Mesenchymal stem cell (in vitro differentiated cells and primary cell): ENCODE measurements at regions not wholly inside any gene's neighbourhood (a gene's known extent, or its start where the extent isn't known, plus 50 kb on each side); places are given as distances from the start of the nearest gene placed in this dataset.
A peak's percentile ranks its signal among the peaks of the same experiment; 100 is the strongest.

Experiments
- DNase-seq: peaks from one replicate; pipeline ENCODE4 v3.0.0-alpha.2; 2013
- H2AFZ ChIP-seq: one replicate; pipeline ENCODE4 v1.6.1; 2013; ENCODE audit warnings: low read depth, mild to moderate bottlenecking, control low read depth, inconsistent platforms, low read length, moderate library complexity
- H2AK5ac ChIP-seq: 2 replicates; pipeline ENCODE4 v1.6.1; 2013; ENCODE audit warnings: low read length, moderate library complexity, mild to moderate bottlenecking, inconsistent platforms; ENCODE audit not compliant: severe bottlenecking
- H2BK120ac ChIP-seq: one replicate; pipeline ENCODE4 v1.6.1; 2013; ENCODE audit warnings: low read depth, mild to moderate bottlenecking, inconsistent platforms, low read length, moderate library complexity
- H2BK12ac ChIP-seq, 2 experiments: one replicate each; pipeline ENCODE4 v1.6.1; 2013; ENCODE audit warnings: inconsistent platforms in 2 of 2, low read length in 2 of 2, mild to moderate bottlenecking in 2 of 2, moderate library complexity in 2 of 2, control low read depth in 1 of 2
- H2BK15ac ChIP-seq: one replicate; pipeline ENCODE4 v1.6.1; 2013; ENCODE audit warnings: mild to moderate bottlenecking, low read depth, inconsistent platforms; ENCODE audit not compliant: poor library complexity, severe bottlenecking
- H2BK5ac ChIP-seq: 2 replicates; pipeline ENCODE4 v1.6.1; 2013; ENCODE audit warnings: low read depth, mild to moderate bottlenecking, low read length, control low read depth, inconsistent platforms; ENCODE audit not compliant: poor library complexity, severe bottlenecking
- H3K14ac ChIP-seq, 2 experiments: one replicate each; pipeline ENCODE4 v1.6.1; 2013; ENCODE audit warnings: inconsistent platforms in 2 of 2, low read length in 2 of 2, control low read depth in 1 of 2, mild to moderate bottlenecking in 1 of 2, moderate library complexity in 1 of 2
- H3K18ac ChIP-seq, 2 experiments: one replicate each; pipeline ENCODE4 v1.6.1; 2013; ENCODE audit warnings: inconsistent platforms in 2 of 2, low read length in 2 of 2, control low read depth in 1 of 2, low read depth in 1 of 2, mild to moderate bottlenecking in 1 of 2
- H3K23ac ChIP-seq, 2 experiments: one replicate each; pipeline ENCODE4 v1.6.1; 2013; ENCODE audit warnings: inconsistent platforms in 2 of 2, low read length in 2 of 2, mild to moderate bottlenecking in 2 of 2, moderate library complexity in 2 of 2, control low read depth in 1 of 2
- H3K27ac ChIP-seq: 2 replicates; pipeline ENCODE4 v1.5.1; 2013; ENCODE audit warnings: mild to moderate bottlenecking, moderate library complexity, low read length, control low read depth, inconsistent platforms; ENCODE audit not compliant: poor library complexity, severe bottlenecking
- H3K27me3 ChIP-seq, 2 experiments: 2 replicates each; pipeline versions ENCODE4 v1.6.1 to v1.7.0; 2013; ENCODE audit warnings: low read length in 2 of 2, mild to moderate bottlenecking in 2 of 2, moderate library complexity in 2 of 2, control low read depth in 1 of 2, inconsistent platforms in 1 of 2; ENCODE audit not compliant: control insufficient read depth in 1 of 2, insufficient read depth in 1 of 2
- H3K36me3 ChIP-seq, 2 experiments: 2 replicates each; pipeline versions ENCODE4 v1.6.1 to v1.7.0; 2013; ENCODE audit warnings: low read length in 2 of 2, control low read depth in 1 of 2, inconsistent platforms in 1 of 2, low read depth in 1 of 2, mild to moderate bottlenecking in 1 of 2; ENCODE audit not compliant: insufficient read depth in 2 of 2, control insufficient read depth in 1 of 2
- H3K4ac ChIP-seq, 2 experiments: one replicate each; pipeline ENCODE4 v1.6.1; 2013; ENCODE audit warnings: inconsistent platforms in 2 of 2, low read length in 2 of 2, mild to moderate bottlenecking in 2 of 2, moderate library complexity in 2 of 2, control low read depth in 1 of 2, low read depth in 1 of 2
- H3K4me1 ChIP-seq: 2 replicates; pipeline ENCODE4 v1.6.1; 2013; ENCODE audit warnings: low read depth, low read length, control low read depth; ENCODE audit not compliant: control insufficient read depth, insufficient read depth
- H3K4me2 ChIP-seq: 2 replicates; pipeline ENCODE4 v1.6.1; 2013; ENCODE audit warnings: low read length, mild to moderate bottlenecking, inconsistent platforms; ENCODE audit not compliant: poor library complexity, severe bottlenecking
- H3K4me3 ChIP-seq, 2 experiments: 2 replicates each; pipeline versions ENCODE4 v1.5.1 to v1.7.0; 2013; ENCODE audit warnings: low read length in 2 of 2, mild to moderate bottlenecking in 2 of 2, control low read depth in 1 of 2, low read depth in 1 of 2; ENCODE audit not compliant: insufficient read depth in 1 of 2
- H3K79me1 ChIP-seq: replicated peaks from 2 replicates; pipeline ENCODE4 v1.6.1; 2013; ENCODE audit warnings: mild to moderate bottlenecking, control low read depth, low read length, inconsistent platforms; ENCODE audit not compliant: poor library complexity, severe bottlenecking
- H3K9ac ChIP-seq: 2 replicates; pipeline ENCODE4 v1.7.0; 2013; ENCODE audit warnings: mild to moderate bottlenecking, low read length, moderate library complexity
- H3K9me3 ChIP-seq: 2 replicates; pipeline ENCODE4 v1.7.0; 2013; ENCODE audit warnings: mild to moderate bottlenecking, low read length; ENCODE audit not compliant: control insufficient read depth
- H4K8ac ChIP-seq: one replicate; pipeline ENCODE4 v1.6.1; 2013; ENCODE audit warnings: inconsistent platforms, mild to moderate bottlenecking, low read length, moderate library complexity
- H4K91ac ChIP-seq: one replicate; pipeline ENCODE4 v1.6.1; 2013; ENCODE audit warnings: mild to moderate bottlenecking, low read length, inconsistent platforms
- WGBS: methylation state at CpG from one replicate; pipeline ENCODE4 v1.1.7; 2013; ENCODE audit warnings: mixed read lengths; 5-methylcytosine and 5-hydroxymethylcytosine counted together

DNA sequence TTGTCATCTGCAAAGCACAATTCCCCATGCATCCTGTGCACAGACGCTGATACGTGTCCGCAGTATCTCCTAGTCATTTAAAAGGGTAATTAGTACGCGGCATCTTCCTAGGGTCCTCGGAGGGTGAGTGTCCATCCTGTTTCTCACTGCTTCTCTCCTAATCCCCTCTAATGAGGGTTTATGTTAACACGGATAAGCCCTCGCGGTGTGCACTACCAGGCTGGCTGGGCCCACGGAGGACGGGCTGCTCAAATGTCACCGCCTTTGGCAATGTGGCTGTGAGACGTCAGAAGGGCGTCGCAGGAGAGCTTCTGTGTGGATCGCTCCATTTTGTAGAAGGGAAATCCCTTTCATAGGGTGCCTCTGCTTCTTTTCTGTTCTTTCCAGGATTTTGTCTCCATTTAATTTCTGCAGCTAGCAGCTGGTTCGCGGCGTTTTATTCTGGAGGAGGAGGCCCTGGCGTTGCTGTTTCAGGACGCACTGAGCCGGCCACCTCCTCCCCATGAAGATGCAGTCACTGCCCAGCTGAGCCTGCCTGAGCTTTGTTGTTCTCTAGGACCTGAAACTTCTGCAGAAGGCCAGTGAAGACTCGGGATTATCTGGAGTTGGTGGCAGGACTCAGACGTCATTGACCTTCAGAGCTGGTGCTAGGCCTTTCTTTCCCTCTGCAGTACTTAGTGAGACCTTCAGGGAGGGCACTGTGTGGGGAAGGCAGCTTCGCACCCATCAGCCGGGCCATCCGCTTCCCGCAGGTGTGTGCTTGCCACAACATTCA is 326.1 kb upstream of the IRX1 start:
- Histone ChIP-seq H2BK120ac (no peak overlapping the region), H4K91ac (no peak overlapping the region), H3K9me3 (no peaks in the 10 kb centered on the region), H2AK5ac (no peak overlapping the region), H3K4ac (no peak overlapping the region), H3K27me3 (no peaks in the 10 kb centered on the region), H2AFZ (no peak overlapping the region), H3K18ac (no peak overlapping the region), H3K79me1 (no peaks in the 10 kb centered on the region), H2BK5ac (no peak overlapping the region), H3K23ac (no peak overlapping the region), H3K9ac (no peak overlapping the region), H2BK12ac (no peak overlapping the region), H3K14ac (no peak overlapping the region), H2BK15ac (no peak overlapping the region), H3K36me3 (no peaks in the 10 kb centered on the region), H3K4me1 (no peaks in the 10 kb centered on the region), H3K4me3 (no peak overlapping the region), H3K27ac (no peak overlapping the region), H4K8ac (no peak overlapping the region), H3K4me2 (no peak overlapping the region)
- no peak for DNase-seq
- WGBS, result 89% methylated on average over 24 of the region's 28 CpGs

DNA sequence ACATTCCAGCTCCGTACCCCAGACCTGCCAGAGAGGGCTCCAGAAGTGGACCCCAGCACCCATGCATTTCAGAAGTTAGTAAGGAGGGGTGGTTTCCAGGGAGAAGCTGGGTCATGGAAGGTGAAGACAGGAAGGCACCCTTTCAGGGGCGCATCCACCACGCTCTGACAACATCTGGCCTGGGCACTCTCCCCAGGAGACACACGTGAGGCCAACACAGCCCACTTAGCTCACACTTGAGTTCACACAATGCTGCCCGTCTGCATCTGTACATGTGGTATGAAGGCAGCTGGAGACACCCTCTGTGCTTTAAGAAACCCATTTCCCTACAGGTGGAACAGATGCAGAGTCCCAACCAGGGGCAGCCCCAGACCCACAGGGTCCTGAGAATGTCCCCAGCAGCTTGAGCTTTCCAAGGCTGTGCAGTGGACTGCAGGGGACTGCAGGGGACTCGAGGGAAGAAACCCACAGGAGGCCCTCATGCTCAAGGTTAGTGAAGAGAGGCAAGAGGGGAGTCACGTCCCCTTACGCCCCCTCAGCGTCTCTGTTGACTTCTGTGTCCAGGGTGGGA is 326.8 kb upstream of the IRX1 start:
- Histone ChIP-seq H3K4me2 (no peak overlapping the region), H3K79me1 (no peaks in the 10 kb centered on the region), H2AK5ac (no peak overlapping the region), H2BK120ac (no peak overlapping the region), H3K27ac (no peak overlapping the region), H2BK15ac (no peak overlapping the region), H3K4me1 (no peaks in the 10 kb centered on the region), H3K4me3 (no peak overlapping the region), H3K27me3 (no peaks in the 10 kb centered on the region), H3K36me3 (no peaks in the 10 kb centered on the region), H2BK12ac (no peak overlapping the region), H4K91ac (no peak overlapping the region), H4K8ac (no peak overlapping the region), H3K14ac (no peak overlapping the region), H3K9me3 (no peaks in the 10 kb centered on the region), H3K18ac (no peak overlapping the region), H2AFZ (no peak overlapping the region), H3K4ac (no peak overlapping the region), H3K23ac (no peak overlapping the region), H2BK5ac (no peak overlapping the region), H3K9ac (no peak overlapping the region)
- WGBS, result 76% methylated on average over 9 of the region's 9 CpGs
- DNase-seq, result no peak

DNA sequence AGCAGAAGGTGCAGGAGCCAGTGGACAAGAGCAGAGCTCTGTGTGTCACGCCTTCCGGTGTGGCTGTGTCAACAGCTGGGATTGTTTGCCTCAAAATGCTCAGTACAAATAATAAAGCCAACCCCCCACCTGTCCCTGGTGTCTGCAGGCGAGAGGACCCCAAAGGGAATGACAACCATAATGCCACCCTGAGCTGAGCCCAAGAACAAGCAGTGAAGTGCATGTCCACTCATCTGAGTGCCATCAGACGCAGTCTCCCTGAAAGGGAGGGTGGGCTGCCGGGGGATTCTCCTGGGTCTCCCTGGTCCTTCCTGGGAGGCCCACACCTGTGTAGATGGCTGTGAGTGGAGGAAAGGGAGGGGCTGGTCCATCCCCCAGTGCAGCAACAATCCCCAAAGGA is 328.8 kb upstream of the IRX1 start:
- Histone ChIP-seq H3K4me3 (no peak overlapping the region), H2BK12ac (no peak overlapping the region), H4K8ac (no peak overlapping the region), H2AK5ac (no peak overlapping the region), H2BK15ac (no peak overlapping the region), H3K4ac (no peak overlapping the region), H4K91ac (no peak overlapping the region), H3K27me3 (no peaks in the 10 kb centered on the region), H3K27ac (no peak overlapping the region), H3K36me3 (no peaks in the 10 kb centered on the region), H3K18ac (no peak overlapping the region), H3K23ac (no peak overlapping the region), H3K79me1 (no peaks in the 10 kb centered on the region), H2AFZ (no peak overlapping the region), H3K9me3 (no peaks in the 10 kb centered on the region), H2BK120ac (no peak overlapping the region), H3K4me1 (no peaks in the 10 kb centered on the region), H3K14ac (no peak overlapping the region), H3K9ac (no peak overlapping the region), H3K4me2 (no peak overlapping the region), H2BK5ac (peak overlapping the region; percentile 32)
- no peak for DNase-seq
- whole genome bisulfite sequencing, result 77% methylated on average over 5 of the region's 5 CpGs

DNA sequence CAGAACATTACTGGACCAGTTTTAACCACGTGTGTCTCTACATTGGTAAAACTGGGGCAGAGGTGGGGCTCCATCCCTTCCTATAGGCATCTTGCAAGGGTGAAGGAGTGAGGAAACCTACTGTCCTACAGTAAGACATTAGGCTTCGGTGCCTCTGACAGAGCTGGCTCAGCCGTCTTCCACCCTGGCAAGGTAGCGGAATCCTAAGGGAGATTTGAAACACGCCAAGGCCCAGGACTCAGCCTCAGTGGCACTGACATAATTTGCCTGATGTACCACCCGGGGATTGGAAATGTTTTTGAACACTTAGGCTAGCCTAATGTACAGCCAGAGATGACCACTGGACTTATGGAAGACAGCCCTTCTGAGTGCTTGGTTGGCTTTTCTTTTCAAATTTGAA is 329.7 kb upstream of the IRX1 start:
- 66% methylated on average over 6 of the region's 6 CpGs for WGBS
- H3K4ac ChIP-seq, result no peak overlapping the region

More for the DNA sequence above, 329.7 kb upstream of the IRX1 start:
- Histone ChIP-seq H3K9ac (no peak overlapping the region), H2AFZ (no peak overlapping the region), H3K27ac (no peak overlapping the region), H3K18ac (no peak overlapping the region), H3K27me3 (no peaks in the 10 kb centered on the region), H4K8ac (no peak overlapping the region), H3K36me3 (no peaks in the 10 kb centered on the region), H3K14ac (no peak overlapping the region), H3K9me3 (peaks cover 7% of the 10 kb centered on the region), H2BK12ac (no peak overlapping the region), H3K79me1 (no peaks in the 10 kb centered on the region), H2BK5ac (no peak overlapping the region), H2AK5ac (no peak overlapping the region), H3K4me1 (no peaks in the 10 kb centered on the region), H3K4me3 (no peak overlapping the region), H3K4me2 (no peak overlapping the region), H2BK120ac (no peak overlapping the region), H4K91ac (no peak overlapping the region), H2BK15ac (no peak overlapping the region), H3K23ac (no peak overlapping the region)
- DNase-seq, result no peak
